NCI-H1436 (cell line): ENCODE measurements at regions not wholly inside any gene's neighbourhood (a gene's known extent, or its start where the extent isn't known, plus 50 kb on each side); places are given as distances from the start of the nearest gene placed in this dataset.

ENCODE experiments used
- DNase-seq: peaks from one replicate; lab custom pipeline; 2025; lab: John Stamatoyannopoulos, UW

DNA sequence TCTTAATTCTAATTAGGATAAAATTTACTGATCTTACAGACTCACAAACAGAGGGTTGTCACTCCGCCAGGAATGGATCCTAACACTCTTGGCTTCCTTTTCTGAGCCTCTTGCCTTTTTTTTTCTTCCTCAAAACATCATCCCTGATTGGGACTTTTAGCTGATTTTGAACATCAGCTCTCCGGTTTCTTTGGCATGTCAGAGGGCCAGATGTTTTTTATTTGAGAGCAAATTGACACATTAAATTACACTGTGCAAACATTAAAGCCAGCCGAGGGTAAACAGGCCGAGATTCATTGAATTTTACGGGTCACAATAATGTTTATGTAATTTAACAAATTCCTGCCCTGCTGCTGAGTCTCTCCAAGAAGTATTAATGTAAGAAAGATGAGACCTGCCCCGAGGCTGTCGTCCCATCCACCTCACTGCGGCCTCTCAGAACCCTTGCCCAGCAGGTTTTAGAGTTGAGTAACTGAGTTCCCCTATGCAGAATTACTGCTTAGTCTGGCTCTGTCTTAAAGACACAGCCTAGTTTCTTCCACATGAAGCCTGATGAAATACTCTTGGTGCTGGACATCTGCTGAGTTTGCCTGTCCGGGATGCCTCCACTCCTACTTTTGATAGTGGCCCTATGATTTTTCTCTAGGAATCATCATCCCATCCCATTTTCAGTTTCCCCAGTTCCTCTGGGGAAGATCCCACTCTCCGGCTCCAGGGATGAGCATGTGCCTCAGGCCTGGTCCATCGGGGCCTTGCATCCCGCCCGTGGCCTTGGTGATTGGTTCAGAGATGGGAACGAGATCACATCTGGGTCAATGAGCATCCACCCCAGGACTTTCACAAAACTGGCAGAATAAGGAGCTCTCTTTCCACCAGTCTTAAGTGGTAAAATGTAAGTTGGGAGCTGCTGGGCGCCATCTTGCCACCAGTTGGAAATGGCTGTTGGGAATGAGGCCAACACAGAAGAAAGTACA, 226.6 kb upstream of the TLE3 start:
- DNase-seq: no peak

DNA sequence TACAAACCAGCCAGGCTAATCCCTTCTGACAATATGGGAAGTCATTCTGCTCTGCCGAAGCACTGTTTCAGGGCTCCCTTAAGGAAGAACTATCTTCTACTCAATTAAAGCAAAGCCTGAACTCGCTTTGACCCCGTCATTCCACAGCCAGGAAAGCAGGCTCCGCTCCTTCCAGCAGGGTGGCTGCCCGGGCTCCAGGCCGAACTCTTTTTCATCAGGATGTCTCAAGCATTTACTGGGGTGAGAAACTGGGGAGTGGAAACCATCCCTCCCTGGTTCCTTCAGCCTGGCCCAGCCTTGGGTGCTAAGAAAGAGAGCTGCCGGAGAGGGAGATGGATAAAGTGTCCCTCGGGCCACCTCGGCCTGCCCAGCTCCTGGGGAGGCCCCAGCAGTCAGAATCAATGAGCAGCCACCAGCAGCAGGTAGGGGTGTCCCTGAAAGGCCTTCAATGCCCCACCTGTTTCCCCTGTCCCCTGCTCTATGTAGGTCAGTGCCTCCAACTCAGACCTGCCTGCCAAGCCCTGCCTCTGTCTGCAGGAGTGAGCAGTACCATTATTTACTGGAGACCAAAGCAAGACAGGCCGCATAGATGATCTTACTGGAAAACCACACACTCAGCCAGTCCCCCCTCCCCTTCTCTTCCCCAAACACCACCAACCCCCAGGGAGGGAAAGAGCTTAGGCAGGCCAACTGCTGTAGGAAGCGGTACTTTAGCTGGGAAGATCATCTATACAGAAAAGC, 225.6 kb upstream of the TLE3 start:
- no peak for DNase-seq

DNA sequence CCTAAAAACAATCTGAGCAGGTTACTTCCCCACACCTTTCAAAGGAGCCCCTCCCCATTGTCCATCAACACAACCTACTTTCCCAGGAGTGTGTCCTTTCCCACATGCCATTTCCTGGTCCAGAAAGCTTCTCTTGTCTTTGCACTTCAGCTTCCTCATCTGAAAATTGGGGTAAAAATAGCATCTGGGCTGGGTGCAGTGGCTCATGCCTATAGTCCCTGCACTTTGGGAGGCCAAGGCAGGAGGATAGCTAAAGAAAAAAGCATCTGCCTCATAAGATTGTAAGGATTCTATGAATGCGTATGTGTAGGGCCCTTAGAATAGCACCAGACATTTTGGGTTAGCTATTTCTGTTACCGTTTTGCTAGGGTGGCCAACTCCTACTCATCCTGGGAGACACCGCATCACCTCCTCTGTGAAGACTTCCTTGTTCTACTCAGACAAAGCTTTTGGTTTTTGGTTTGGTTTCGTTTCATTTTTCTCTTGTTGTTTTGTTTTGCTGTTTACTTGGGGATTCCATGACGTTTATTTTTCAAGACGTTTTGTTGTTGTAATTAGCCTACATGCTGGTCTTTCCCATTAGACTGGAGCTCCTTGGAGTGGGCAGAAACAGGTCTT, 224.4 kb upstream of the TLE3 start:
- DNase-seq: no peak

DNA sequence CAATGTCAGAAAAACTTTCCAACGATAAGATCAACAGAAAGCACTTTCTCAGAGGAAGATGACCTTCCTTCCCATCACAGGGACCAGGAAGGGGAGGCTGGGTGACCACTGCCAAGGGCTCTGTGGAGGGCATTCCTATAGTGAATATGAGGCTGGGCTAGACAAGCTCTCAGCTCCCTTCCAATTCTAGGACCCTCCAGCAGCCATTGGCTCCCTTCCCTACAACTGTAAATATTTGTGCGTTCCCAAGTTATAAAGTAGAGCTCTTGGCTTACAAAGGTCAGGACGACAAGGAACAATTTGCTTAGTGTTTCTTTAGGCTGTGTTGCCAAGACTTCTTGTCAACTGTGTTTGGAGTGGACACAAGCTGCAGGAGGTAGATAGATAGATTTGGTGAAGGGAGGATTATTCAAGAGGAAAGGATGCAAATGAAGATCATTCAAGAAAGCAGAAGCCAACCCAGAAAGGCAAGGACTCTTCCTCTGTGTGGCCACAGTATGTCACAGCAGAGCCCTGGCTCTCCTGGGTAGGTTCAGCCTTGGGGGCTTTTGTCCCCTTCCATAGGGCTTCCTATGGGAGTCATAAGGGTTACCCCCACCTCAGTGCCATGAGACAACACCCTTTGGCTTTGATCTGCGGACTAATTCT, 223.6 kb upstream of the TLE3 start:
- DNase-seq: no peak

DNA sequence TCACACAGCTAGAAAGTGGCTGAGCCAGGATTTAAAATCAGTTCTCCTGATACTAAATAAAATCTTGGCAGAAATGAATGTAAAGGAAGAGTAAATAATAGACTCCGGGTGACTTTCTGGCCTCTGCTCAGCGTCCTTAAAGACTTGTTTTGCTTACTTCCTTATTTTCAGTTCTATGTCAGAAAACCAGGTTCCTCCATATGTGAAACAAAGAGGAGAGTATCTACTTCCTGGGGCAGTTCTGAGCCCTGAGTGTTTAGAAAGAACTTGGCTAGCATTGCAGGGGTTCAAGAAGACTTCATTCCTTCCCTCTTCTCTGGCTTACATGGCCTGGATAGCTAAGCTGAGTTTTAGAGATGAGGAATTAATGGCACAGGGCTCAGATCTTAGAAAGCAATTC, 222.8 kb upstream of the TLE3 start:
- no peak for DNase-seq

DNA sequence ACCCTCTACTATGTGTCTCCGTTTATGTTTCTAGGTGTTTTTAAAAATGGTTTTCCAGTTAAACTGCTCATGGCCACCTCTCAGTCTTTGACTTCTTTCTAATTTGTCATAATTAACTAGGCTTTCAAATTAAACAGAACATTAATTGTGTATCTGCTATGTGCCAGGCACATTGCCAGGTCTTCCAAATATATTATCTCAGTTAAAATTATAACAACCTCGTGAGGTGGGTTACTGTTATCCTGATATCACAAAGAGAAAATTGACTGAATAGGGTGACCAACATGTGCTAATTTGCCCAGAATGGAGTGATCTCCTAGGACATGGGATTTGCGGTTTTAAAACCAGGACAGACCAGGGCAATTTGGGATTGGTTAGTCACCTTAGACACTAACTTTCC, 222.4 kb upstream of the TLE3 start:
- DNase-seq: no peak

DNA sequence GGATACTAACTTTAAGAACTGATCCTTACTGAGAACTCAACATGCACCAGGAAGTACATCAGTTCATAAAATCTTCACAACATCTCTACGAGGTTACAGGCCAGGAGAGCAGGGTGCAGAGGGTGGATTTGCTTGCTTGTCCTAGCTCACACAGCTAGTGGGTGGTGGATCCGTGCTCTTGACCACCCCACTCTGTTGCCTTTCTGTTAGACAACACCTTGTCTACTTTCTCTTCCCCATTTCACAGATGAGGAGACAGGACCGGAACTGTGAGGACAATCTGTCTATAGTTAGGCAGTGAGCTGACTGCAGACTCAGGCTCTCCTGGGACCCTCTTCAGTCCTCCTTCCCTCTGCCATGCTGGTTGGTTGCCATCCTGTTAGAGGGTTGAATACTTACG, 221.7 kb upstream of the TLE3 start:
- no peak for DNase-seq

DNA sequence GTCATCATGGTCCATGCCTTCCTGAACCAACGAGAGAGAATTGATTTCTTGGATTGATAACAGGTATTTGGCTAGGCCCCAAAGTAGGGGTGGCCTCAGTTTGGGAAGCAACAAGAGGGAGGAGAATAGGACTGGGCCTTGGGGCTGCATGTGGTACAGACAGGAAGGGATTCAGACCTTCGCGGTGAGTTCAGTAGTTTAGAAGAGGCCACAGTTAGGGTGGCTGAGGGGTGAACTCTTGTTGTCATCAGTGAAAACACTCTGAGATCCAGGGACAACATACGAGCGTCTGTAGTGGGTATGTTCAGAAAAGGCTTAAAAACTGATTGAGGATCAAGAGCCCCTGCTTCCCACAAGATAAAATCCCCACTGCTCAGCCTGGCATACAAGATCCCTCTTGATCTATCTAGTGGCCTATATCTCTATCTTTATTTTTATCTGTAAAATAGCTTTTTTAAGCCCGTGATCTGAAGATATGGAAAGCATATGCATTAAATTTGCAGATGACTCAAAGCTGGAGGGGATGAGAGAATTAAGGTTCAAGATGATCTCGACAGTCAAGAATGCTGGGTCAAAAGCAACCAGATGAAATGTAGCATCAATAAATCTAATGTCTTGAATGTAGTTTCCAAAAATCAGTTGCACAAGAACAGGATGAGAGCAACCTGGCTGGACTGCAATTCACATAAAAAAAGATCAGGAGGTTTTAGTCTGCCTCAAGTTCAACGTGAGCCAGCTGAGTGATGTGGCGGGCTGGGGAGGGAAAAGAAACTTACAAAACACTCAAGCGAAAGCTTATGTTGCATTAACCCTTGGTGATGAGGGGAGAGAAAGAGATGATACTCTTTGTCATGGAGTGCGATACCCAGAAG, 221.1 kb upstream of the TLE3 start:
- no peak for DNase-seq

DNA sequence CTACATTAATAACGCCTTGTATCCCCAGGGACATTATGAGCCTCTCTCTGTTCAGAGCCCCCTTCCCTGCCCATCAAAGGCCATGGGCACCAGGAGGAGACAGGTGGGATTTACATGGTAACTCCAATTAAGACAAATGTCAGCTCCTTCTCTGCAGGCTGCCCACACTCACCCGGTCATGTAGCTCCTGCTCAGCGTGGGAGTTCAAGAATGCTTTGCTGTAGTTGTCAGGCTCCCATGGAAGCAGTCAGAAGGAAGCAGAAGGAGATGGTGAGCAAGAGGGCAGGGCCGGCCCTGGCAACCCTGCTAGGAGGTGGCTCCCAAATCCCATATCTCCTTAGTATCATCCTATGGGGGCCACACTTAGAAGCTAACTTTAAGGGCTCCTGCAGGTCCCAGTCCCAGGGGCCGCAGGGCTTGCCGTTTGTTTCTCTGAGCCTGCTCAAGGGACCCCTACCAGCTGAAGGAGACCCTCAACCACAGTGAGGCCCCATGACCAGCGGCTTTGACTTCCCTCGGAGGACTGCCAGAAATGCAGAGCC, 218.4 kb upstream of the TLE3 start:
- DNase-seq: no peak

DNA sequence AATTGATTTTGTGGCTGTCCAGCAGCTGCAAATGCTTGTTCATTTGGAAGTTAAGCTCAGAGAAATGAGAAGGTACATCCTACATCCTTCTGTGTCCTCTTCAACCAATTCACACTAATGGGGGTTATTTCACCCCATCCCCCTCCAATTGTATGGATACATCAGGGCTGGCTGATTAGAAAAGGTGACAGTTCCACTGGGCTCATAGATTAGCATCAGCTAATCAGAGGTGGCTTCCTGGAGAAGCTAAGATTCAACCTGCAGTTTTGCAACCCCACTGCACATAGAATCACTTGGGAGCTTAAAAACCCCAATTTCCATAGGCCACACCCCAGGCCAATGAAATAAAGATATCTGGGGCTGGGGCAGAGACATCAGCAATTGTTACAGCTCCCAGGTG, 217.7 kb upstream of the TLE3 start:
- no peak for DNase-seq

DNA sequence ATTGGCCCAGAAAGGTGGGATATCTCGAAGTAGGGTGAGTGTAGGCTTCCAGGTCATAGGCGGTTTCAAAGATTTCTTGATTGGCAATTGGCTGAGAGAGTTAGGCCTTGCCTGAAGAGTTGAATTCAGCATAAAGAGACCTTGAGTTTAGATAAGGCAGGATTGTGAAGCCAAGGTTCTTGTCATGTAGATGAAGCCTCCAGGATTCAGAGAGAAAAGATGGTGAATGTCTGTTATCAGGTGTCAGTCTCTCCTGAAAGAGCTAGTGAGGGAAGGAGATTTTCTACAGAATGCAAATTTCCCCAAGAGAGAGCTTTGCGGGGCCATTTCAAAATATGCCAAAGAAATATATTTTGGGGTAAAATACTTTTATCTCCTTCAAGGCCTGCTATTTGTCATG, 217.0 kb upstream of the TLE3 start:
- no peak for DNase-seq

DNA sequence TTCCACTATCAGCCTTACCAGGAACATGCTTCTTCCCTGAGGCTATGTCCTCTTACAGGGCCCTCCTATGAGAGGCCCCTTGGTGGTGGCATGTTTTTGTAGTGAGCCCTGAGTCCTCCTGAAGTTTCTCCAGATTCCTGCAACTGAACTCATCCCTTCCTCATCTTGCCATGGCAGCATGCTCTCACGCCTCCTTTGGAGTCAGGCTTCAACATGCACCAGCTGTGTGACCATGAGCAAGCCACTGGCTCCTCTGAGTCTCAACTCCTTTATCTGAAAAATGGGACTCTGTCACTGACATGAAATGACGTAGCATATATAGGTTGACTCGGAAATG, 216.3 kb upstream of the TLE3 start:
- no peak for DNase-seq

DNA sequence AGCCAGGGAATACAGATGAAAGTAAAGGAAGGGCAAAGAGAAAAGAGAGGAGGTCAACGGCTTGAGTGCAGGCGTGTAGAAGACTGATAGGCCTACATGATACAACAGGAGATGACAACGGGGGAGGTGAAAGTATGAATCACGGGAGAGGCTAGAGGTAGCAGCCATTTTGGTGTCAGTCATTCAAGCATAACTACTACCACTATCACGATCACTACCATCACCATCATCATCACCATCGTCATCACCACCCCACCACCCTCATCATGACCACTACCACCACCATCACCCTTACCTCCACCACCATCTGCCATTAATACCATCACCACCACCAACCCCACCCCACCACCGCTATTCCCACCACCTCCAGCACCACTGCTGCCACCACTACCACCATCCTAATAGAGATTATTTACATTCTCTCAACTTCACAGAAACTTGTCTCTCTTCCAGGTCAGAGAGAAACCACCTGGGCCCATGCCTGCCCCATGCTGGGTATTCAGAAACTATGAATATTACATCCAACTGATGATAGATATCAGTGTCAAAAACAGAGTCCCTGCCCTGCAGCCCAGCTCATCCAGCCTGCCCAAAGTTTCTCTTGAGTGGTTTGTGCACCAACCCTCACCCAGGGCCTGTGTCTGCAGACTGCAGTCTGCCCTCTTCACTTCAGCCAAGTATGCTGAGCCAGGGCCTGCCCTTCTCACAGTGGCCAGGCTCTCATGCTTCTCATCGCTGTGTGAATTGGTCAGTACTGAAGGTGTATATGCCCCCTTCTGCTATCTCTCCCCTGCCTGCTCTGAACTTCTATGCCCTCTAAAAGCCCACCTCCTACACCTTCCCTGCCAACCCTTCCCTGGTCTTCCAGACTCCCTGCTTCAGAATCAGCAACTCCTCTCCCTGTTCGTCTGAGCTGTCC, 215.6 kb upstream of the TLE3 start:
- no peak for DNase-seq

DNA sequence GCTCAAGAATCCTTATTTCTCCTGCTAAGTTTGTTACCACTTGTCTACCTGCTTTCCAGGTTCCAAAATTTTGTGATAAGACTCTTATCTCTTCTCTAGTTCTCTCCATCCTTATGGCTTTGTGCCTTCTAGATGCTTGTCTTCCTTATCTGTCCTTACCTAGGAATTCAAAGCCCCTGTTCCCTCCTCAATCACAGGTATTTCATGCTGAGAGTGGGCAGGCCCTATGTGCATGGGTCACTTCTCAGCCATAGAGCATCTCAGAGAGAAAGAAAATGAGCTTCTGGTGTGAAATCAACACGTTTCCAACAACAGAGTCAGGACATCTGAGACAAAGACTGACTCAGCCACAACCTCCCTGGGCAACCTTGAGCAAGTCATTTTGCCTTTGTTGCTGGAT, 214.1 kb upstream of the TLE3 start:
- DNase-seq: no peak

DNA sequence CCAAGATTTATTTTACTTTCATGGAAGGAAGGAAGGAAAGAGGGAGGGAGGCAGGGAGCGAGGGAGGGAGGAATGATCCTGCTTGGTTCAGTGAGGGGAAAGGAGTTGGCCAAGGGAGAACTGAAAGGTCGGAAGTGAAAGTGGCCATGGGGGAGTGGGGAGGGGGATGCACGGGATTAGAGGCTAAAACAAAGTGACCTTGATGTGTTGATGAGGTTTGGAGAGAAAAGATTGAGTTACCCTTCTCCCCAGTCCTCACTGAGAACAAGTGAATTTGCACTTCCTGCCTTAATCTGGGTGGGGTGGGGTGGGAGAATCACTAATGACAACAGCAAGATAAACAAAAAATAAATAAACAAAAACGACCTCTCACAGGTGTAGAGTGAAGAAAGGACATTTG, 212.0 kb upstream of the TLE3 start:
- DNase-seq: no peak

DNA sequence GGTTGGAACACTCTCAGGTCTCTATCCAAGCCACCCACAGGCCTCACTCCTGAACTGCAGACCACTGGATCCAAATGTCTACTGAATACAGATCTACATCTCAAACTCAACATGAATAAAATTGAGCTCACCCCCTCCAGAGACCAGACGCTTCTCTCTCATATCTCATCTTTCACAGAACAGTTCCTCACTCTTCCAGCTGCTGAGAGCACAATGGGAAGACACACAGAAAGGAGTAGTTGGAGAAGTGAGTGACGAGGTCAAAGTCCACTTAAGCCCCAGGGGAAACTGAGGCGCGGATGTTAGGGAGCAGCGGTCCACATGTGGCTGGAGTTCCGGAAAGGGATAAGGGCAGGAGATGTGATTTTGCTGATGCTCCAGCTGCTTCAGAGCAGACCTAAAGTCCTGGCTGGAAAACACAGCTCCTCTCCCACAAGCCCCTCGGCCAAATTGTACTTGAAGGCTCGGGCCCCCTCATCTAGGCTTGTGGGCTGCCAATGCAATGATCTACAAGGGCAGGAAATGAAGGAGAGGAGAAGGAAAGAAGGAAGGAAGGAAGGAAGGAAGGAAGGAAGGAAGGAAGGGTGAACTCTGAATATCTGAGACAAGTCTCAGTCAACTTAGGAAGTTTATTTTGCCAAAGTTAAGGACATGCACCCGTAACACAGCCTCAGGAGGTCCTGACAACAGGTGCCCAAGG, 211.2 kb upstream of the TLE3 start:
- DNase-seq: no peak

DNA sequence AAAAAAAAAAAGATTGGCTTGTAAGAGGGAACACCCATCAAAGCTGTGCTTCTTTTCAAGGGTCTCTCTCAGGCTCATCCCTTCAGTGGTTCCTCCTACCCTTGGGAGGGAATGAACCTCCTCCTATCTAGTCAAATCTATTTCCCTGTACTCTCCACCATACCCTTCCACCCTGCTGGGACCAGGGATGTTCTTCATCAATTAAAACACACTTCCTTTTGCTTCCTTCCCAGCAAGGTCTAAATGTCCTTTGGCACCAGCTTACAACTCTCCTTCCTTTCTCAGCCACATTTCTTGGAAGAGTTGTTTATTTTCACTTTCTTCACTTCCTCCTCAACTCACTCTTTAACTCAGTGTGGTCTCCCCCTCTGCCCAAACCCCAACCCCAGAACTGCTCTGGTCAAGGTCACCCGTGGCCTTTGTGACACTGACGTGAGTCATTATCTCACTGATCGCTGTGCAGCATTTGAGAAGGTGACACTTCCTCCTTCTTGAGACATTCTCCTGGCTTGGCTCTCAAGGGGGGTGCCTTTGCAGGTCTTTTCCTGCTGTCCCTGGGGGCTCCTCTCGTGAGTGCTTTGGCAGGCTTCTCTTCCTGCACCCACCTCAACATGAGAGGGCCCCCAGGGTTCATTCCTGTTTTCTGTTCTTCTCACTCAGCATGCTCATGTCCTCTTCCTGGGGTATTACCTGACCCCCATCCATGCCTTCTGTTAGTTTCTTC, 210.5 kb upstream of the TLE3 start:
- DNase-seq: no peak

DNA sequence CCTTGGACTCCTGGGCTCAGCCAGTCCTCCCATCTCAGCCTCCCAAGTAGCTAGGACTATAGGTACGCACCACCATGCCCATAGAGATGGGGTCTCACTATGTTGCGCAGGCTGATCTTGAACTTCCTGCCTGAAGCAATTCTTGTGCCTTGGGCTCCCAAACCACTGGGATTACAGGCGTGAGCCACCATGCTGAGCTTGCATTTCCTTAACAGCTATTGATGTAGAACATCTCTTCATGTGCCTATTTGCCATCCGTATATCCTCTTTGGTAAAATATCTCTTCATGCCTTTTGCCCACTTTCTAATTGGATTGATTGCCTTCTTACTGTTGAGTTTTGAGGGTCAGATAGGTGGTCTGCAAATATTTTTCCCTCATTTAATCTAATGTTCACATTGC, 208.9 kb upstream of the TLE3 start:
- no peak for DNase-seq

DNA sequence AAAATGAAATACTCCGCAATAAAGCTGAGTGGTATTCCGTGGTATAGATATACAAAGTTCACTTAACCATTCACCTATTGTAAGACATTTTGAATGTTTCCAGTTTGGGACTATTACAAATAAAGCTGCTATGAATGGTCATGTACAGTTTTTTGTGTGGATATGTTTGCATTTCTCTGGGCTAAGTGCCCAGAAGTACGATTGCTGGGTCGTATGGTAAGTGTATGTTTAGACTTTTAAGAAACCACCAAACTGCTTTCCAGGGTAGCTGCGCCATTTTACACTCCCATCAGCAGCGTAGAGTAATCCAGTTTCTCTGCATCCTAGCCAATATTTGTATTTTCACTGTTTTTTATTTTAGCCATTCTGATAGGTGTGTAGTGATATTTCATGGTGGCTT, 208.4 kb upstream of the TLE3 start:
- DNase-seq: no peak
